PC-3 (cell line): ENCODE measurements at regions not wholly inside any gene's neighbourhood (a gene's known extent, or its start where the extent isn't known, plus 50 kb on each side); places are given as distances from the start of the nearest gene placed in this dataset.

Experiments used
- ATAC-seq: fragments of 200-7000 bp; cut with Tn5 transposase; 2 replicates; pipeline ENCODE4 v1.9.1; 2020; ENCODE audit warnings: mild to moderate bottlenecking, moderate library complexity
- BruUV-seq: library from RNA; stranded (reverse); fragments of 400-500 nt; replicated peaks from 2 replicates; lab custom pipeline; 2021; lab: Mats Ljungman, UMichigan
- CTCF ChIA-PET: fragments of 300-600 bp; sonication (Branson Sonifier 250); formaldehyde crosslinking; loops from one replicate; lab custom pipeline; 2022; ENCODE audit warnings: antibody characterized with exemption; lab: Charles Lee
- POLR2A ChIA-PET: fragments of 300-600 bp; sonication (Branson Sonifier 250); formaldehyde crosslinking; loops from one replicate; lab custom pipeline; 2022; ENCODE audit warnings: antibody characterized with exemption; ENCODE audit not compliant: unreplicated experiment; lab: Charles Lee
- DNase-seq: peaks from one replicate; pipeline ENCODE4 v3.0.0-alpha.2; 2015
- H2AFZ ChIP-seq: fragments of 300-600 bp; sonication (generic); 2 replicates; pipeline ENCODE4 v1.6.0; 2016; ENCODE audit warnings: antibody characterized with exemption, low read length
- H3F3A ChIP-seq: fragments of 300-600 bp; sonication (generic); one replicate; pipeline ENCODE4 v1.6.0; 2017; ENCODE audit warnings: antibody characterized with exemption, low read length, control low read depth, mild to moderate bottlenecking; ENCODE audit not compliant: unreplicated experiment
- H3K27ac ChIP-seq: fragments of 300-600 bp; sonication (generic); 2 replicates; pipeline ENCODE4 v1.5.1; 2016; ENCODE audit warnings: mild to moderate bottlenecking, low read length
- H3K27me3 ChIP-seq: fragments of 300-600 bp; sonication (generic); 2 replicates; pipeline ENCODE4 v1.6.1; 2016; ENCODE audit warnings: low read length, mixed read lengths
- H3K36me3 ChIP-seq: fragments of 300-600 bp; sonication (generic); 2 replicates; pipeline ENCODE4 v1.6.1; 2016; ENCODE audit warnings: low read depth, mixed run types, low read length, mixed read lengths
- H3K4me1 ChIP-seq: fragments of 300-600 bp; sonication (generic); 2 replicates; pipeline ENCODE4 v1.5.1; 2016; ENCODE audit warnings: low read length; ENCODE audit not compliant: insufficient read depth
- H3K4me2 ChIP-seq: fragments of 300-600 bp; sonication (generic); 2 replicates; pipeline ENCODE4 v1.6.0; 2016; ENCODE audit warnings: low read length
- H3K4me3 ChIP-seq: fragments of 300-600 bp; sonication (generic); 2 replicates; pipeline ENCODE4 v1.5.1; 2016; ENCODE audit warnings: mild to moderate bottlenecking, low read length, mixed read lengths
- H3K79me2 ChIP-seq: fragments of 300-600 bp; sonication (generic); 2 replicates; pipeline ENCODE4 v1.6.1; 2017; ENCODE audit warnings: low read length, mixed read lengths
- H3K9ac ChIP-seq: fragments of 300-600 bp; sonication (generic); 2 replicates; pipeline ENCODE4 v1.6.0; 2016; ENCODE audit warnings: mild to moderate bottlenecking, low read length
- H3K9me2 ChIP-seq: fragments of 300-600 bp; sonication (generic); replicated peaks from 2 replicates; pipeline ENCODE4 v1.6.1; 2016; ENCODE audit warnings: mixed run types, low read length, mixed read lengths
- H3K9me3 ChIP-seq: fragments of 300-600 bp; sonication (generic); 2 replicates; pipeline ENCODE4 v1.6.1; 2016; ENCODE audit warnings: low read length, mixed read lengths
- H4K20me1 ChIP-seq: fragments of 300-600 bp; sonication (generic); 2 replicates; pipeline ENCODE4 v1.6.1; 2016; ENCODE audit warnings: low read length, mixed read lengths
- CTCF ChIP-seq: fragments of 300-600 bp; sonication (generic); conservative IDR thresholded peaks from 2 replicates; pipeline ENCODE4 v1.5.1; 2017; ENCODE audit warnings: antibody characterized with exemption, low read depth, mild to moderate bottlenecking, low read length
- EZH2 ChIP-seq: fragments of 300-600 bp; sonication (generic); IDR thresholded peaks from one replicate; pipeline ENCODE4 v1.6.1; 2017; ENCODE audit warnings: antibody characterized with exemption, mild to moderate bottlenecking, low read length; ENCODE audit not compliant: unreplicated experiment
- EZH2phosphoT487 ChIP-seq: fragments of 300-600 bp; sonication (generic); IDR thresholded peaks from 2 replicates; pipeline ENCODE4 v1.6.1; 2018; ENCODE audit warnings: mild to moderate bottlenecking, antibody characterized with exemption, low read length, borderline replicate concordance
- intact Hi-C: fragments of 100-400 bp; cut with micrococcal nuclease; formaldehyde crosslinking; loops from 2 replicates; pipeline ENCODE4 v1.9.0; 2023

GRCh38 chr1:22253012-22253790 lies 110.3 kb upstream of the WNT4 start:
- intact Hi-C loops, result loop anchor here (1.0 kb wide), 1 partner anchor 24 kb away; no protein-coding TSS in a partner anchor
- no peaks in the 10 kb centered on the region for H3K9me3 ChIP-seq
- peaks cover 42% of the 10 kb centered on the region for H3K4me1 ChIP-seq
- no peak overlapping the region for H3K4me2 ChIP-seq
- H4K20me1 ChIP-seq, result no peaks in the 10 kb centered on the region
- H3K27ac ChIP-seq, result no peak overlapping the region
- no peak overlapping the region for H3K4me3 ChIP-seq
- BruUV-seq, result no TSS peak
- ATAC-seq, result 0 out of 2 replicates have a peak, but pooled peaks have one; percentile 21
- no peaks in the 10 kb centered on the region for H3K27me3 ChIP-seq
- no peak for DNase-seq
- POLR2A ChIA-PET, result no interaction called here
- no peak overlapping the region for H3K9ac ChIP-seq
- no peaks in the 10 kb centered on the region for H3K9me2 ChIP-seq
- CTCF ChIA-PET, result no interaction called here
- no peaks in the 10 kb centered on the region for H3K79me2 ChIP-seq
- no peak overlapping the region for H2AFZ ChIP-seq
- H3F3A ChIP-seq, result no peaks in the 10 kb centered on the region
- TF ChIP-seq EZH2, result no peak
- TF ChIP-seq EZH2phosphoT487, result no peak
- H3K36me3 ChIP-seq, result no peaks in the 10 kb centered on the region

DNA sequence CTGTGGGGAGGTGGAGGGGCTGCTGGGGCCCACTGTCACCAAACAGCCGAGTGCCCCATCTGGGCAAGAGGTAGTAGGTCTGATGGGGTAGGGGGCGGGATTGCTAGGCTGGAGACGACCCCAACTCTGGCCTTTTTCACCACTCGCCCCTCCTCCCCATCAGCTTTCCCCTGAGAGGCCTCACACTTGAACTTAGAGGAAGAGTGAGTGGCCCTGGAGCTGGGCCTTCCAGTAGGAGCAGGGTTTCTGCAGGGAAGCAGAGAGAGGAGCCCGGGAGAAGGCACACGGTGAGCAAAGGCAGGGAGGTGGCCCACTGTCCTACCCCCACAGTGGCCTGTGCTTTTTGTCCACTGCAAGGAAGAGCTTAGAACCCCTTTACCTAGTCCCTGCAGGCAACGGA lies 111.9 kb upstream of the WNT4 start:
- Histone ChIP-seq H3K36me3 (no peaks in the 10 kb centered on the region), H3K9me3 (no peaks in the 10 kb centered on the region), H3K4me1 (peaks cover 56% of the 10 kb centered on the region), H4K20me1 (no peaks in the 10 kb centered on the region), H2AFZ (no peak overlapping the region), H3K4me3 (no peak overlapping the region), H3K27ac (no peak overlapping the region), H3K9ac (no peak overlapping the region), H3K79me2 (no peaks in the 10 kb centered on the region), H3K27me3 (no peaks in the 10 kb centered on the region), H3K9me2 (no peaks in the 10 kb centered on the region), H3K4me2 (no peak overlapping the region), H3F3A (no peaks in the 10 kb centered on the region)
- no TSS peak for BruUV-seq
- ATAC-seq (no peak), DNase-seq (no peak)
- ChIA-PET CTCF (no interaction called here), POLR2A (no interaction called here)
- TF ChIP-seq CTCF (no peak), EZH2phosphoT487 (no peak), EZH2 (no peak)
- intact Hi-C loops, result no loop called here

- DNase-seq, result no peak
- no peaks in the 10 kb centered on the region for H3K79me2 ChIP-seq
- no peaks in the 10 kb centered on the region for H3K27me3 ChIP-seq
- intact Hi-C loops, result no loop called here
- H3K4me2 ChIP-seq, result no peak overlapping the region
- H3K4me1 ChIP-seq, result peaks cover 55% of the 10 kb centered on the region
- TF ChIP-seq CTCF (no peak), EZH2phosphoT487 (no peak), EZH2 (no peak)
- POLR2A ChIA-PET, result no interaction called here
- BruUV-seq, result no TSS peak
- no peaks in the 10 kb centered on the region for H4K20me1 ChIP-seq
- ATAC-seq, result no peak
- no peaks in the 10 kb centered on the region for H3K36me3 ChIP-seq
- H3K9ac ChIP-seq, result no peak overlapping the region
- H3K9me2 ChIP-seq, result no peaks in the 10 kb centered on the region
- no peak overlapping the region for H3K4me3 ChIP-seq
- H2AFZ ChIP-seq, result no peak overlapping the region
- CTCF ChIA-PET, result no interaction called here
- H3K9me3 ChIP-seq, result no peaks in the 10 kb centered on the region
- H3F3A ChIP-seq, result no peaks in the 10 kb centered on the region
- no peak overlapping the region for H3K27ac ChIP-seq
Measured at GRCh38 chr1:22255341-22256212, 112.7 kb upstream of the WNT4 start.
